Neutrophil (primary cell): ENCODE measurements at regions not wholly inside any gene's neighbourhood (a gene's known extent, or its start where the extent isn't known, plus 50 kb on each side); places are given as distances from the start of the nearest gene placed in this dataset.

Experiments
- H3K27ac ChIP-seq: fragments of 200-600 bp; sonication (generic); 2 replicates; pipeline ENCODE4 v1.5.1; 2016; ENCODE audit warnings: mild to moderate bottlenecking, moderate library complexity
- H3K27me3 ChIP-seq: fragments of 200-600 bp; sonication (generic); 2 replicates; pipeline ENCODE4 v1.6.0; 2016; ENCODE audit warnings: mild to moderate bottlenecking
- H3K36me3 ChIP-seq: fragments of 200-600 bp; sonication (generic); 2 replicates; pipeline ENCODE4 v1.5.1; 2017
- H3K4me1 ChIP-seq, 2 experiments: fragments of 200-600 bp in 1 of 2; sonication (generic) in 1 of 2; 1 replicate in 1 of 2; 2 replicates in 1 of 2; pipeline versions ENCODE4 v1.5.1 to v1.6.1; 2013 to 2016; ENCODE audit warnings: low read depth in 1 of 2, low read length in 1 of 2, mild to moderate bottlenecking in 1 of 2, moderate library complexity in 1 of 2; ENCODE audit not compliant: control insufficient read depth in 1 of 2, insufficient read depth in 1 of 2
- H3K4me3 ChIP-seq, 2 experiments: fragments of 200-600 bp in 1 of 2; sonication (generic) in 1 of 2; 1 replicate in 1 of 2; 2 replicates in 1 of 2; pipeline ENCODE4 v1.5.1; 2013 to 2016; ENCODE audit warnings: low read depth in 1 of 2, low read length in 1 of 2, mild to moderate bottlenecking in 1 of 2, moderate library complexity in 1 of 2
- H3K9me3 ChIP-seq: fragments of 200-600 bp; sonication (generic); 2 replicates; pipeline ENCODE4 v1.5.1; 2016
- CTCF ChIP-seq: fragments of 200-600 bp; sonication (generic); IDR thresholded peaks from 2 replicates; pipeline ENCODE4 v1.5.1; 2016; ENCODE audit warnings: antibody characterized with exemption

DNA sequence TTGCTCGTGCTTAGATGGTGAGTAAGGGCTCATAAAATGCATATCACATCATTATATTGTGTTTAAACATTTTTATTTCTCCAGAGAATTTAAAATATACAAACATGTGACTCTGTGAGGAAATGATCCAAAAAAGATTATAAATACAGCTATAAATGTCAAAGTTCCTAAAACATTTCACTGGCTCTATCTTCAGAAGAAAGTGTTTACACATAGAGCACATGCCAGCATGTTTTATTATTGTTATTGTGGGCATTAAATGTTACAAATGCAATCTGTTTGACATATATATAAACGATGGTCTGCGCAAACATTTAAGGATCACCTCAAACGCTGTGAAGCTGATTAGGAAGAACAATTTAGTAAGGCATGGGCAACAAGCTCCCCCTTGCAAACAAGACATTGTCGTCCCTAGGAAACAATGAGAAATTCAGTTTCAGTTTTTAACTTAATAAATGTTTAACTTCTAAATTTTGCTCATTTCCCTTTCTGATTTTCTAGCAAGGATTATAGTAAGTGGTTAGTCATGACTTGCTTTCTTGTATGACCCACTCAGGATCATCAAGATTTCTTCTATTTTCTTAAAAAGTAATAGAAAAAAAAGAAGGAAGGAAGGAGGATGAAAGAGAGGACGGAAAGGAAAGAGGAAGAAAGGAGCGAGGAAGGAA is 207.5 kb downstream of the SATB1 start:
- Histone ChIP-seq H3K27ac (no peak overlapping the region), H3K9me3 (no peaks in the 10 kb centered on the region), H3K36me3 (no peaks in the 10 kb centered on the region), H3K4me3 (no peak overlapping the region), H3K4me1 (no peaks in the 10 kb centered on the region), H3K27me3 (no peaks in the 10 kb centered on the region)
- TF ChIP-seq CTCF = no peak

- Histone ChIP-seq H3K4me1 (no peaks in the 10 kb centered on the region), H3K9me3 (no peaks in the 10 kb centered on the region), H3K36me3 (no peaks in the 10 kb centered on the region), H3K27ac (no peak overlapping the region), H3K27me3 (no peaks in the 10 kb centered on the region), H3K4me3 (no peak overlapping the region)
- TF ChIP-seq CTCF = no peak
Observed at GRCh38 chr3:18216996-18217395, 208.1 kb downstream of the SATB1 start.

GRCh38 chr3:18215639-18216038 is 209.5 kb downstream of the SATB1 start:
- no peak for TF ChIP-seq CTCF
- Histone ChIP-seq H3K27me3 (no peaks in the 10 kb centered on the region), H3K36me3 (no peaks in the 10 kb centered on the region), H3K4me3 (no peak overlapping the region), H3K27ac (no peak overlapping the region), H3K4me1 (no peaks in the 10 kb centered on the region), H3K9me3 (no peaks in the 10 kb centered on the region)

- no peaks in the 10 kb centered on the region for H3K36me3 ChIP-seq
- H3K4me1 ChIP-seq = no peaks in the 10 kb centered on the region
Observed at GRCh38 chr3:18211116-18211515, 214.0 kb downstream of the SATB1 start.

DNA sequence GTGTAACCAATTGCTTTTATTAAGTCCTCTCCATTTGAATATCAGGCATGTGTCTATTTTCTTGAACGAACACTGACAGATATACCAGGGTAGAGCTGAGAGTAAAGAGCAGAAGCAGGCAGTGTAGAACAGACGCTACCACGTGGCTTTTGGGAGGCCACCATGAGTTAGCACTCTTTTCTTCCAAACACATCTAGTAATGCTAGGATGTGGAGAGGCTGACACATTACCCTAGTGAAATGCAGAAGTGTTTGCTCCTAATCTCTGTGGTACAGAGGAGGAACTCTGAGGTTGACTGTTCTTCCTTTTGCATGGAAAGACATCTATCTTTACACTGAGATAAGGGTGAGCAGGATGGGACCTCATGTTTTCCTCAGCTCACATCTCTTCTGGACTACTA is 216.3 kb downstream of the SATB1 start:
- Histone ChIP-seq H3K4me1 (no peaks in the 10 kb centered on the region), H3K4me3 (no peak overlapping the region), H3K27me3 (no peaks in the 10 kb centered on the region), H3K9me3 (no peaks in the 10 kb centered on the region), H3K36me3 (no peaks in the 10 kb centered on the region), H3K27ac (no peak overlapping the region)
- TF ChIP-seq CTCF = no peak

More at GRCh38 chr3:18211116-18211515, 214.0 kb downstream of the SATB1 start:
- no peak overlapping the region for H3K27ac ChIP-seq
- no peak for TF ChIP-seq CTCF
- H3K27me3 ChIP-seq = no peaks in the 10 kb centered on the region
- no peak overlapping the region for H3K4me3 ChIP-seq
- H3K9me3 ChIP-seq = no peaks in the 10 kb centered on the region

- H3K27me3 ChIP-seq = no peaks in the 10 kb centered on the region
- H3K4me1 ChIP-seq = no peaks in the 10 kb centered on the region
- TF ChIP-seq CTCF = no peak
- H3K4me3 ChIP-seq = no peak overlapping the region
- H3K27ac ChIP-seq = no peak overlapping the region
- H3K9me3 ChIP-seq = no peaks in the 10 kb centered on the region
- H3K36me3 ChIP-seq = no peaks in the 10 kb centered on the region
Observed at GRCh38 chr3:18208091-18208490, 217.0 kb downstream of the SATB1 start.
